Right ventricle myocardium superior (tissue), 1 donor: ENCODE measurements at regions not wholly inside any gene's neighbourhood (a gene's known extent, or its start where the extent isn't known, plus 50 kb on each side); places are given as distances from the start of the nearest gene placed in this dataset.

Source experiments
- ATAC-seq: fragments of 200-7000 bp; cut with Tn5 transposase; one replicate; pipeline ENCODE4 v1.9.1; 2020; ENCODE audit warnings: mild to moderate bottlenecking; ENCODE audit not compliant: poor library complexity
- DNase-seq: peaks from one replicate; pipeline ENCODE4 v3.0.0-alpha.2; 2020
- intact Hi-C: fragments of 100-400 bp; cut with DNase I; formaldehyde crosslinking; loops from one replicate; pipeline ENCODE4 v1.11.2; 2022
- donor health status: DM: no; HTN: yes; CAD: no; lungs with severe emphysema.

DNA sequence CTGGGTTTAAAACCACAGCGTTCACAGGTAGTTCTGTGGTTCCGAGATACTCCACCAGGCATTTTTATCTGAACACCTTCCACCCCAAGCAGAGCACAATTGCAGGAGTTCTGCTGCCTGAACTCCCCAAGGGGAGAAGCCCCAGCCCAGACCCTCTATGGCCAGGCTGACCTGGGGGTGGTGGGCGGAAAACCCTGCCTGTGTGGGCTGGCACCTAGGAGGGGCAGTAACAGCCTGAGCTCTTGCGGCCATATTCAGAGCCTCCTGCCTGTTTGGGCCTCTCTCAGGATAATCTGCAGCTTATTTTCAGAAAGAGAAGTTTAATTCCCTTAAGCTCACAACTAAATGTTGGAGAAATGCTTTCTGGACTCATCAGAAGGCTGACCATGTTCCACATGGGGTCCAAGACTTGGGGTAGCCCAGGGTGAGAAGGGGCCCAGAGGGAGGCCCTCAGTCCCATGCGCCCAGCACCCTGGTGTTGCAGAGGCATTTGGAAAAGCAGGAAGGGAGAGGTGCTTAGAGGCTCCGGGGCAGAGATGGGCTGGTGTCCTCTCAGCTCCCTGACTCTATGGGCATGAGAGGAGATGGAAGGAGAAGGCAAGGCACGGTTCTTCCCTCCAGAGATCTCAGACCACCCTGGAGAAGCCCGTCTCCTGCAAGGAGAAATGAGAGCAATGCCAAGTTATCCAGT lies 195.6 kb upstream of the TPM1 start:
- intact Hi-C loops = loop anchor here (5.0 to 10.0 kb wide), 3 partner anchors 65 to 245 kb away; no protein-coding TSS in a partner anchor
- ATAC-seq (no peak), DNase-seq (no peak)

DNA sequence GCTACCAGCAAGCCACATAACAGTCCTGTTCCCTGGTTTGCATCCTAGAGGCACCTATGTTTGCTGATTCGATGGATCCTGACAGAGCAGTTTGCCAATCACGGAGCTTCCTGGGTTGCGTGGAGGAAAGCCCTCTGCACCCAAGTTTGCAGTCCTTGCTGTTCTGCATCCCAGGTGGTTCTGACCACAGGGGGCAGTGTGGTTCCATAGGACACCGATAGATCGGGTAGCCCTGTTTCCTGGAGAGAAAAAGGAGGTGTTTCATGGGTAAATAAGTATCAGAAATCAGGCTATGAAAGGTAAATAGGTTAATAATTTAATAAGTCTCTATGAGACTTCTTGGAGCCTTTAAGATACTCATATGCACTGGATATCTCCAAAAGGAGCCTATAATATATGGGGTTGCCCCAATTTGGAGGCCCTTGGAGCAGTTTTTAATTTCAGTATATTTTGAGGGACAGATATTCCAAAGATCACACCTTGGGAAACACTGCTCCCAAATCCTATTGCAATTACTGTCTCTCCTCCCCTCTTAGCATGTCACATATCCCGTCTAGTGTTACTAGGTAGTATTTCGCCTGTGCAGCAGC lies 194.6 kb upstream of the TPM1 start:
- DNase-seq (peak; percentile 85), ATAC-seq (peak; percentile 76)
- intact Hi-C loops = loop anchor here (2.0 to 10.0 kb wide), 4 partner anchors 66 to 244 kb away; no protein-coding TSS in a partner anchor

DNA sequence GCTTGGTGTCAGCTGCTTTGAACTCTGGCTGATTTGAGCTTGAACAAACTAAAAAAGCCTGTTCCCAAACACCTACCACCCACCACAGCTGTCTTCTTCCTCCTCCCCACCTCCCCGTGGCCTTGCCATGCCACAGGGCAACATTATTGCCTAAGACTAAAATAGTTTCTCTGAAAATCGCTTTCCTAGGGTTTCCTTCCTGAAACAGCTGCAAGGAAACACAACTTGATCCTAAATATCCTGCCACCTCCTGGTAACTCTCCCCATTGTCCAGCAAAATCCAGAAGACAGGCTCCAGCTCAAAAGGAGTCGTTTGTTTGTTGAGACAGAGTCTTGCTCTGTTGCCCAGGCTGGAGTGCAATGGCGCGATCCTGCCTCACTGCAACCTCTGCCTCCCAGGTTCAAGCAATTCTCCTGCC lies 193.9 kb upstream of the TPM1 start:
- no peak for DNase-seq
- ATAC-seq = peak; percentile 28
- intact Hi-C loops = loop anchor here (2.0 to 10.0 kb wide), 4 partner anchors 66 to 244 kb away; no protein-coding TSS in a partner anchor

GRCh38 chr15:62849316-62850106 lies 193.0 kb upstream of the TPM1 start:
- intact Hi-C loops = loop anchor here (2.0 to 10.0 kb wide), 5 partner anchors 67 to 253 kb away; no protein-coding TSS in a partner anchor
- DNase-seq (no peak), ATAC-seq (no peak)

DNA sequence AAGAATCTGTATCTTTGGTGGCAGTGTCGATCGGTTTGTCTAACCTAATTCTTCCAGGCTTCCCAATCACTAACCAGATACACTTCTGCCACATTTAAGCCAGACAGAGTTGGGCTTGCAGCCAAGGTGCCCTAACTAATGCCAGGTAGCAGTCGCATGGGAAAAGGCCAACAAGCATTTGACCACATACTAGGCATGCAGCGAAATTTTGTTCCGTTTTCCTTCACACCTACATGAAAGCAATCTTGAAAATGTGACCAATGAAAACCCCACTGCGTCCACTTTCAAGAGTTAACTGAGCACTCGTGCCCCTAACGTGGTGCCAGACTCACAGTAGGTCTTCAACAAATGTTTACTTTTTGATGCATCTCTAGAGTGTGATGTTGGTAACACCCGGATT lies 192.2 kb upstream of the TPM1 start:
- intact Hi-C loops = loop anchor here (5.0 kb wide), 1 partner anchor 252 kb away; no protein-coding TSS in a partner anchor
- DNase-seq (no peak), ATAC-seq (no peak)

GRCh38 chr15:62850791-62851291 lies 191.7 kb upstream of the TPM1 start:
- intact Hi-C loops = loop anchor here (5.0 kb wide), 1 partner anchor 251 kb away; no protein-coding TSS in a partner anchor
- no peak for ATAC-seq
- no peak for DNase-seq

GRCh38 chr15:62853114-62853840 lies 189.3 kb upstream of the TPM1 start:
- intact Hi-C loops = loop anchor here (5.0 kb wide), 1 partner anchor 249 kb away; no protein-coding TSS in a partner anchor
- no peak for DNase-seq

GRCh38 chr15:62853841-62854225 lies 188.7 kb upstream of the TPM1 start:
- DNase-seq (no peak), ATAC-seq (no peak)
- intact Hi-C loops = loop anchor here (5.0 kb wide), 1 partner anchor 248 kb away; no protein-coding TSS in a partner anchor

More at GRCh38 chr15:62853114-62853840, 189.3 kb upstream of the TPM1 start:
- ATAC-seq = no peak

DNA sequence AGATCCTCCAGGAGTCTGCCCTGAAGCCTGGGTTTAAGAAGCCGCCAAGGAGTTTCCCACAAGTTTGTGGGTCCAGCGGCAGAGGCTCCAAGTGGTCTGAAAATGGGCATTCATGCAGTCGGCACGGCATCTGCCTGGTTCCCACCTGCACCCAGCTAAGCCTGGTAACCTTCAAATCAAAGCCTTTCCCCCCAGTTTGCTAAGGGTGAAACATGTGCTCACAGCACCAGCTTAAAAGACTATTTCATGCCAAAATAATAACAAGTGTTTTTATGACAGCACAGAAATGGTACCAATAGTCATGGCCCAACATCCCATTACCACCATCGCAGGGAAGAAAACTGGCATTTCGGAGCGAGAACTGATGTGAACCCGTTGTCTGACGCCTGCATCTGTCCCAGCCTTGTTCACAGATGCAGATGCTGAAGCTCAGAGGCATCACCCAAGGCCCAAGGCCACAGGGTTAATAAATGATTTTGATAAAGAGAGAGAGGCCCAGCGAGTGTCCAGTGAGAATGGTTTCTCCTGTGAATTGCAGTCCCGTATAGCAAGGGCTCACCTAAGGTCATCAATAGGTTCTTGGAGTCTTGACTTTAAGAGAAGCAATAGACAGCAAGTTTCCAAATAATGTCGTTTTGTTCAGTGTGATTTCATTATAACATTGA lies 188.0 kb upstream of the TPM1 start:
- intact Hi-C loops = loop anchor here (5.0 kb wide), 1 partner anchor 248 kb away; no protein-coding TSS in a partner anchor
- no peak for ATAC-seq
- no peak for DNase-seq

GRCh38 chr15:62855085-62855476 lies 187.5 kb upstream of the TPM1 start:
- ATAC-seq (no peak), DNase-seq (no peak)
- intact Hi-C loops = no loop called here

DNA sequence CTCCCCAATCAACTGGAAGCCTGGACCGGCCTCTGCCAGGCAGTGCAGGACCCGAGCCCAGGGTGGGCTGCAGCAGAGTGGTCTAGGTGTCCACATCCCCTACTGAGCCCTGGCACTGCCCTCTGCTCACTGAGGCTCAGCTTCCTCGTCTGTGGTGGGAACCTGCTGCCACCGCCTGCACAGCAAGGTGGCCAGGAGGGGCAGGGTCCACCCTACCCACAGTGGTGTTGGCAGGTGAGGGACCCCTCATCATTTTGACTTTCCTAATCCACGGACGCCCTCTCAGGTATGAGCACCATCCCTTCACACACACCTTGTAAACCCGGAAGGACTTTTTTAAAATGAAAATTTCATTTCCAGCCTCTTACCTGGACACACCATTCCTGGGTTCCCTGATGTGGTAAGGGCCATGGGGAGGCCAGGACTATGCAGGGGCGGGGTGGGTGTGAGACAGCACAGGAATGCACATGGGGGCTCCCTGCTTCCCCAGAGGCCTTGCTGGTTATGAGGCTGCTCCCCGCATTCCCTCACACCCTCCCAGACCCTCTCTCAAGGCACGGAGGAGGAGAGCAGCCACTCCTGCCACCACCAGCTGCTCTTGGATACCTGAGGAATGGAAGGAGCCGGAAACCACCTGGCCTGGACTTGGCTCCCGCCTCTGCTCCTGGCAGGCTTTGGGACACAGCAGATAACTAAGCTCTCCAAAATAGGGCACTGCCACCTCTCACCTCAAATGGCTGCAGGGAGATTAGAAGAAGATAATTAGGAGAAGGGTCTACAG lies 185.9 kb upstream of the TPM1 start:
- DNase-seq = no peak
- intact Hi-C loops = no loop called here
- ATAC-seq = no peak

GRCh38 chr15:62857411-62857853 lies 185.1 kb upstream of the TPM1 start:
- intact Hi-C loops = no loop called here
- ATAC-seq = no peak
- DNase-seq = no peak

GRCh38 chr15:62858343-62858742 lies 184.2 kb upstream of the TPM1 start:
- intact Hi-C loops = no loop called here
- ATAC-seq (no peak), DNase-seq (no peak)

DNA sequence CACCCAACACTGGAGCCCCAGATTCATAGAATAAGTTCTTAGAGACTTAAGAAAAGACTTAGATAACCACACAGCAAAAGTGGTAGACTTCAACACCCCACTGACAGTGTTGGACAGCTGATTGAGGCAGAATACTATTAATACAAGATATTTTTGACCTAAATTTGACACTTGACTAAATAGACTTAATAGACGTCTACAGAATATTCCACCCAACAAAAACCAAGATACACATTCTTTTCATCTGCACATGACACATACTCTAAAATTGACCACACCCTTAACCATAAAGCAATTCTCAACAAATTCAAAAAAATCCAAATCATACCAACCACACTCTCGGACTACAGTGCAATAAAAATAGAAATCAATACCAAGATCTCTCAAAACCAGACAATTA lies 179.8 kb upstream of the TPM1 start:
- ATAC-seq = no peak
- intact Hi-C loops = no loop called here
- no peak for DNase-seq

GRCh38 chr15:62866366-62866765 lies 176.2 kb upstream of the TPM1 start:
- DNase-seq (no peak), ATAC-seq (no peak)
- intact Hi-C loops = no loop called here

DNA sequence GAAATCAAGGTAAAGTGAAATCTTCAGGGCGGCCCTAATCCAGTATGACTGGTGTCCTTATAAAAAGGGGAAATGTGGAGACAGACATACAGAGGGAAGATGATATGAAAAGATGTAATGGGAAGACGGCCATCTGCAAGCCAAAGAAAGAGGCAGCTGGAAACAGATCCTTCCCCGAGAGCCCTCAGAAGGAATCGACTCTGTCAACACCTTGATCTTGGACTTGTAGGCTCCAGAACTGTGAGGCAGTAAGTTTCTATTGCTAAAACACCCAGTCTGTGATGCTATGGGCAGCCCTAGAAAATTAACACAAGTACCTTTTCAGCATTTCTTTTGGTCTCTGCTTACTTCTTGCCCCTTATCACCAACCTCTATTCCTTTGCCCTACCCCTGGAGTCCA lies 174.7 kb upstream of the TPM1 start:
- ATAC-seq = no peak
- no peak for DNase-seq
- intact Hi-C loops = no loop called here

DNA sequence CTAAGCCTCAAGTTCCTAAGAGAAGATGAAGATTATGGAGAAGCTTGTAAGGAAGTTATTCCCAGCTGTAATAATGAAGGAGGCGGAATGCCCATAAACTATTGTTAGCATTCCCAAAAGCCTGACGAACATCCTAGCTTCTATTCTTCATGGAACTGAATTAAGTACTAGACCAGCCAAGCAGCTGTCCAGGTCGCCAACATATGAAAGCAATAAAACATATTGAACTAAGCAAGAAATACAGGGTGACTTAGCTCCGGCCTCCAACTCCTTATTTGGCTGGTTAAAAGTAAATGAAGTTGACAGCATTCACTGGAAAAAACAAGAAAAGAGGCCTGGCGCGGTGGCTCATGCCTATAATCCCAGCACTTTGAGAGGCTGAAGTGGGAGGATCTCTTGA lies 174.0 kb upstream of the TPM1 start:
- intact Hi-C loops = no loop called here
- DNase-seq (no peak), ATAC-seq (no peak)
